ENCODE measurements at regions not wholly inside any gene's neighbourhood (a gene's known extent, or its start where the extent isn't known, plus 50 kb on each side); places are given as distances from the start of the nearest gene placed in this dataset.

GRCh38 chr17:72506773-72507172 is 386.0 kb downstream of the SOX9 start:
- no peak for DNase-seq (ENCODE audit: low read depth)
- H3K4me3 ChIP-seq (ENCODE audit: low read depth, low read length), result no peak overlapping the region
- TF ChIP-seq CTCF (IDR thresholded peaks at IDR 0.05; ENCODE audit: control insufficient read depth, extremely low read depth, insufficient read depth), result no peak

GRCh38 chr17:72507370-72507769 is 386.6 kb downstream of the SOX9 start:
- H3K4me3 ChIP-seq (ENCODE audit: low read depth, low read length), result no peak overlapping the region

GRCh38 chr17:72510351-72511016 is 389.7 kb downstream of the SOX9 start:
- no peak overlapping the region for H3K4me3 ChIP-seq (ENCODE audit: low read depth, low read length)
- TF ChIP-seq CTCF (IDR thresholded peaks at IDR 0.05; ENCODE audit: control insufficient read depth, extremely low read depth, insufficient read depth), result no peak
- no peak for DNase-seq (ENCODE audit: low read depth)

More at GRCh38 chr17:72507370-72507769, 386.6 kb downstream of the SOX9 start:
- DNase-seq (ENCODE audit: low read depth), result no peak
- no peak for TF ChIP-seq CTCF (IDR thresholded peaks at IDR 0.05; ENCODE audit: control insufficient read depth, extremely low read depth, insufficient read depth)

- no peak for TF ChIP-seq CTCF (IDR thresholded peaks at IDR 0.05; ENCODE audit: control insufficient read depth, extremely low read depth, insufficient read depth)
- H3K4me3 ChIP-seq (ENCODE audit: low read depth, low read length), result no peak overlapping the region
- DNase-seq (ENCODE audit: low read depth), result no peak
Measured at GRCh38 chr17:72511242-72511641, 390.4 kb downstream of the SOX9 start.

- H3K4me3 ChIP-seq (ENCODE audit: low read depth, low read length), result no peak overlapping the region
- no peak for DNase-seq (ENCODE audit: low read depth)
- TF ChIP-seq CTCF (IDR thresholded peaks at IDR 0.05; ENCODE audit: control insufficient read depth, extremely low read depth, insufficient read depth), result no peak
Measured at GRCh38 chr17:72511874-72512273, 391.1 kb downstream of the SOX9 start.

GRCh38 chr17:72512649-72513556 is 392.1 kb downstream of the SOX9 start:
- no peak for DNase-seq (ENCODE audit: low read depth)
- H3K4me3 ChIP-seq (ENCODE audit: low read depth, low read length), result no peak overlapping the region
- no peak for TF ChIP-seq CTCF (IDR thresholded peaks at IDR 0.05; ENCODE audit: control insufficient read depth, extremely low read depth, insufficient read depth)

Measured in LNCaP clone FGC (cell line).